ENCODE measurements at regions not wholly inside any gene's neighbourhood (a gene's known extent, or its start where the extent isn't known, plus 50 kb on each side); places are given as distances from the start of the nearest gene placed in this dataset.

DNA sequence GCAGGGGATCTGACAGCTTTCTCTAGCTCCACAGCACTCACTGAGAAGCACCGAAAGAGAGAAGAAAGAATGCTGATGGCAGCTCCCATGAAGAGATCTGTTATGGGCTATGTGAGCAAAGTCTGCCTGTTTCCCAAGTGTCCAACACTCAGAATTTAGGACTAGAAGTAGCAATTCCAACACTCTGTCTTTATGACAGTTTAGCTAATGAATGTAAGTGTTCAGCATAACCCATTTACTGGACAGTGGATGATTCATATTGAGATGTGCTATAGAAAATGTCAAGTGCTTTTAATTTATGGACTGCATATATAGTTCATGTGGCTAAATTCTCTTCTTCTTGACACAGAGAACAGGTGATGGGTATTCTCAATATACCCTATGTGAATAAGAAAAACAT is 683.1 kb upstream of the ZNF608 start:
- TF ChIP-seq POLR2A (IDR thresholded peaks at IDR 0.05; ENCODE audit: low read length) (no peak), GATA1 (IDR thresholded peaks at IDR 0.05; ENCODE audit: low read depth, low read length) (no peak)

All from erythroblast (primary cell).